ENCODE measurements at regions not wholly inside any gene's neighbourhood (a gene's known extent, or its start where the extent isn't known, plus 50 kb on each side); places are given as distances from the start of the nearest gene placed in this dataset.
"Not testable (repeated sequence)": the region's sequence is repeated elsewhere in the genome, so short reads cannot be mapped to it uniquely, and the experiment has no call there.

GRCh38 chr11:39745401-39745800 is 1714.1 kb downstream of the LRRC4C start:
- H2AK5ac ChIP-seq (ENCODE audit: low read length) = no peak overlapping the region
- H3K79me1 ChIP-seq (ENCODE audit: low read length) = no peaks in the 10 kb centered on the region
- H3K4ac ChIP-seq (ENCODE audit: low read depth, low read length) = no peak overlapping the region
- H3K36me3 ChIP-seq (ENCODE audit: control insufficient read depth, insufficient read depth, low read length) = no peaks in the 10 kb centered on the region
- no peak overlapping the region for H2BK15ac ChIP-seq (replicated peaks; ENCODE audit: low read depth)
- no peak overlapping the region for H2BK5ac ChIP-seq (ENCODE audit: low read length)
- H4K5ac ChIP-seq (ENCODE audit: low read length) = no peak overlapping the region
- DNase-seq = no peak
- no peaks in the 10 kb centered on the region for H3K79me2 ChIP-seq (ENCODE audit: control insufficient read depth, insufficient read depth, low read length)
- H3K18ac ChIP-seq (ENCODE audit: low read length) = no peak overlapping the region
- WGBS (ENCODE audit: extremely low coverage, insufficient coverage, low lambda C conversion rate) = no CpG with 5 or more reads among the region's 6 CpGs
- no peaks in the 10 kb centered on the region for H3K4me1 ChIP-seq (ENCODE audit: control insufficient read depth, low read depth, low read length)
- H3K27me3 ChIP-seq (ENCODE audit: insufficient read depth, low read length, poor library complexity) = no peaks in the 10 kb centered on the region
- no peak overlapping the region for H3K9ac ChIP-seq (ENCODE audit: low read length)
- no peak overlapping the region for H4K8ac ChIP-seq (ENCODE audit: low read depth, low read length)
- no peak overlapping the region for H3K56ac ChIP-seq (ENCODE audit: low read length)
- H3K4me2 ChIP-seq (ENCODE audit: low read length) = no peak overlapping the region
- no peak overlapping the region for H3K23ac ChIP-seq (ENCODE audit: low read length)
- no peak overlapping the region for H3K4me3 ChIP-seq (ENCODE audit: low read length)
- H2BK120ac ChIP-seq (ENCODE audit: low read depth, low read length) = no peak overlapping the region
- no peak overlapping the region for H3K27ac ChIP-seq (ENCODE audit: low read depth, low read length)

GRCh38 chr11:39741066-39741465 is 1718.4 kb downstream of the LRRC4C start:
- H3K18ac ChIP-seq (ENCODE audit: low read length) = no peak overlapping the region
- H3K56ac ChIP-seq (ENCODE audit: low read length) = no peak overlapping the region
- H3K79me2 ChIP-seq (ENCODE audit: control insufficient read depth, insufficient read depth, low read length) = no peaks in the 10 kb centered on the region
- no peak overlapping the region for H2BK120ac ChIP-seq (ENCODE audit: low read depth, low read length)
- H3K23ac ChIP-seq (ENCODE audit: low read length) = no peak overlapping the region
- H3K4ac ChIP-seq (ENCODE audit: low read depth, low read length) = no peak overlapping the region
- no peak overlapping the region for H3K4me3 ChIP-seq (ENCODE audit: low read length)
- no peaks in the 10 kb centered on the region for H3K79me1 ChIP-seq (ENCODE audit: low read length)
- no peaks in the 10 kb centered on the region for H3K4me1 ChIP-seq (ENCODE audit: control insufficient read depth, low read depth, low read length)
- H2BK15ac ChIP-seq (replicated peaks; ENCODE audit: low read depth) = no peak overlapping the region
- no peak overlapping the region for H2AK5ac ChIP-seq (ENCODE audit: low read length)
- no peak overlapping the region for H3K27ac ChIP-seq (ENCODE audit: low read depth, low read length)
- no peak overlapping the region for H4K8ac ChIP-seq (ENCODE audit: low read depth, low read length)
- WGBS (ENCODE audit: extremely low coverage, insufficient coverage, low lambda C conversion rate) = no CpG with 5 or more reads among the region's 2 CpGs
- H3K9ac ChIP-seq (ENCODE audit: low read length) = no peak overlapping the region
- no peaks in the 10 kb centered on the region for H3K36me3 ChIP-seq (ENCODE audit: control insufficient read depth, insufficient read depth, low read length)
- H2BK5ac ChIP-seq (ENCODE audit: low read length) = no peak overlapping the region
- H4K5ac ChIP-seq (ENCODE audit: low read length) = no peak overlapping the region
- no peaks in the 10 kb centered on the region for H3K27me3 ChIP-seq (ENCODE audit: insufficient read depth, low read length, poor library complexity)
- no peak for DNase-seq
- no peak overlapping the region for H3K4me2 ChIP-seq (ENCODE audit: low read length)

- H2AK5ac ChIP-seq (ENCODE audit: low read length); H3K4me2 ChIP-seq (ENCODE audit: low read length); H3K9ac ChIP-seq (ENCODE audit: low read length); H3K79me1 ChIP-seq (ENCODE audit: low read length); H3K23ac ChIP-seq (ENCODE audit: low read length); H3K4me3 ChIP-seq (ENCODE audit: low read length); H3K36me3 ChIP-seq (ENCODE audit: control insufficient read depth, insufficient read depth, low read length); H2BK120ac ChIP-seq (ENCODE audit: low read depth, low read length); H4K8ac ChIP-seq (ENCODE audit: low read depth, low read length); H3K18ac ChIP-seq (ENCODE audit: low read length); H4K5ac ChIP-seq (ENCODE audit: low read length); H3K56ac ChIP-seq (ENCODE audit: low read length); H3K27ac ChIP-seq (ENCODE audit: low read depth, low read length); H3K79me2 ChIP-seq (ENCODE audit: control insufficient read depth, insufficient read depth, low read length); H2BK5ac ChIP-seq (ENCODE audit: low read length); H3K4ac ChIP-seq (ENCODE audit: low read depth, low read length); DNase-seq; H3K4me1 ChIP-seq (ENCODE audit: control insufficient read depth, low read depth, low read length); H3K27me3 ChIP-seq (ENCODE audit: insufficient read depth, low read length, poor library complexity); H2BK15ac ChIP-seq (replicated peaks; ENCODE audit: low read depth): not testable (repeated sequence)
- no CpG with 5 or more reads among the region's 7 CpGs for WGBS (ENCODE audit: extremely low coverage, insufficient coverage, low lambda C conversion rate)
These were observed 1723.1 kb downstream of the LRRC4C start for GRCh38 chr11:39736351-39736750.

GRCh38 chr11:39732001-39732400 is 1727.5 kb downstream of the LRRC4C start:
- H3K4ac ChIP-seq (ENCODE audit: low read depth, low read length) = no peak overlapping the region
- DNase-seq = no peak
- H3K4me1 ChIP-seq (ENCODE audit: control insufficient read depth, low read depth, low read length) = no peaks in the 10 kb centered on the region
- no peaks in the 10 kb centered on the region for H3K36me3 ChIP-seq (ENCODE audit: control insufficient read depth, insufficient read depth, low read length)
- H4K5ac ChIP-seq (ENCODE audit: low read length) = no peak overlapping the region
- H4K8ac ChIP-seq (ENCODE audit: low read depth, low read length) = no peak overlapping the region
- no peak overlapping the region for H3K9ac ChIP-seq (ENCODE audit: low read length)
- H3K18ac ChIP-seq (ENCODE audit: low read length) = no peak overlapping the region
- no peak overlapping the region for H2BK5ac ChIP-seq (ENCODE audit: low read length)
- H3K56ac ChIP-seq (ENCODE audit: low read length) = no peak overlapping the region
- no peaks in the 10 kb centered on the region for H3K27me3 ChIP-seq (ENCODE audit: insufficient read depth, low read length, poor library complexity)
- no peak overlapping the region for H2BK120ac ChIP-seq (ENCODE audit: low read depth, low read length)
- H3K79me1 ChIP-seq (ENCODE audit: low read length) = no peaks in the 10 kb centered on the region
- H3K4me3 ChIP-seq (ENCODE audit: low read length) = no peak overlapping the region
- no peak overlapping the region for H3K27ac ChIP-seq (ENCODE audit: low read depth, low read length)
- no peak overlapping the region for H3K23ac ChIP-seq (ENCODE audit: low read length)
- H2BK15ac ChIP-seq (replicated peaks; ENCODE audit: low read depth) = no peak overlapping the region
- no peak overlapping the region for H2AK5ac ChIP-seq (ENCODE audit: low read length)
- H3K4me2 ChIP-seq (ENCODE audit: low read length) = no peak overlapping the region
- H3K79me2 ChIP-seq (ENCODE audit: control insufficient read depth, insufficient read depth, low read length) = no peaks in the 10 kb centered on the region

GRCh38 chr11:39725081-39725480 is 1734.4 kb downstream of the LRRC4C start:
- Histone ChIP-seq H2BK5ac (ENCODE audit: low read length) (no peak overlapping the region), H4K5ac (ENCODE audit: low read length) (no peak overlapping the region), H3K27me3 (ENCODE audit: insufficient read depth, low read length, poor library complexity) (no peaks in the 10 kb centered on the region), H3K56ac (ENCODE audit: low read length) (no peak overlapping the region), H3K36me3 (ENCODE audit: control insufficient read depth, insufficient read depth, low read length) (no peaks in the 10 kb centered on the region), H2BK120ac (ENCODE audit: low read depth, low read length) (no peak overlapping the region), H3K27ac (ENCODE audit: low read depth, low read length) (no peak overlapping the region), H4K8ac (ENCODE audit: low read depth, low read length) (no peak overlapping the region), H3K18ac (ENCODE audit: low read length) (no peak overlapping the region), H2AK5ac (ENCODE audit: low read length) (no peak overlapping the region), H3K79me1 (ENCODE audit: low read length) (no peaks in the 10 kb centered on the region), H3K79me2 (ENCODE audit: control insufficient read depth, insufficient read depth, low read length) (no peaks in the 10 kb centered on the region), H3K4me3 (ENCODE audit: low read length) (no peak overlapping the region), H3K4ac (ENCODE audit: low read depth, low read length) (no peak overlapping the region), H3K9ac (ENCODE audit: low read length) (no peak overlapping the region), H2BK15ac (replicated peaks; ENCODE audit: low read depth) (no peak overlapping the region), H3K23ac (ENCODE audit: low read length) (no peak overlapping the region), H3K4me1 (ENCODE audit: control insufficient read depth, low read depth, low read length) (no peaks in the 10 kb centered on the region), H3K4me2 (ENCODE audit: low read length) (no peak overlapping the region)
- no peak for DNase-seq
- WGBS (ENCODE audit: extremely low coverage, insufficient coverage, low lambda C conversion rate) = no CpG with 5 or more reads among the region's 3 CpGs

- no peak overlapping the region for H3K4ac ChIP-seq (ENCODE audit: low read depth, low read length)
- no peak overlapping the region for H2BK120ac ChIP-seq (ENCODE audit: low read depth, low read length)
- H3K4me2 ChIP-seq (ENCODE audit: low read length) = no peak overlapping the region
- no peaks in the 10 kb centered on the region for H3K36me3 ChIP-seq (ENCODE audit: control insufficient read depth, insufficient read depth, low read length)
- no peak overlapping the region for H2BK15ac ChIP-seq (replicated peaks; ENCODE audit: low read depth)
- no peaks in the 10 kb centered on the region for H3K79me2 ChIP-seq (ENCODE audit: control insufficient read depth, insufficient read depth, low read length)
- WGBS (ENCODE audit: extremely low coverage, insufficient coverage, low lambda C conversion rate) = no CpG with 5 or more reads among the region's 4 CpGs
- no peak overlapping the region for H3K56ac ChIP-seq (ENCODE audit: low read length)
- no peak overlapping the region for H3K9ac ChIP-seq (ENCODE audit: low read length)
- no peak overlapping the region for H3K23ac ChIP-seq (ENCODE audit: low read length)
- H2AK5ac ChIP-seq (ENCODE audit: low read length) = no peak overlapping the region
- H3K4me3 ChIP-seq (ENCODE audit: low read length) = no peak overlapping the region
- no peaks in the 10 kb centered on the region for H3K79me1 ChIP-seq (ENCODE audit: low read length)
- H3K18ac ChIP-seq (ENCODE audit: low read length) = no peak overlapping the region
- H4K8ac ChIP-seq (ENCODE audit: low read depth, low read length) = no peak overlapping the region
- no peak overlapping the region for H2BK5ac ChIP-seq (ENCODE audit: low read length)
- no peaks in the 10 kb centered on the region for H3K4me1 ChIP-seq (ENCODE audit: control insufficient read depth, low read depth, low read length)
- no peak overlapping the region for H3K27ac ChIP-seq (ENCODE audit: low read depth, low read length)
- no peaks in the 10 kb centered on the region for H3K27me3 ChIP-seq (ENCODE audit: insufficient read depth, low read length, poor library complexity)
- no peak overlapping the region for H4K5ac ChIP-seq (ENCODE audit: low read length)
- DNase-seq = peak; percentile 7
These were observed 1735.0 kb downstream of the LRRC4C start for GRCh38 chr11:39724404-39724803.

All from mesendoderm (in vitro differentiated cells).